ENCODE measurements at regions not wholly inside any gene's neighbourhood (a gene's known extent, or its start where the extent isn't known, plus 50 kb on each side); places are given as distances from the start of the nearest gene placed in this dataset.

DNA sequence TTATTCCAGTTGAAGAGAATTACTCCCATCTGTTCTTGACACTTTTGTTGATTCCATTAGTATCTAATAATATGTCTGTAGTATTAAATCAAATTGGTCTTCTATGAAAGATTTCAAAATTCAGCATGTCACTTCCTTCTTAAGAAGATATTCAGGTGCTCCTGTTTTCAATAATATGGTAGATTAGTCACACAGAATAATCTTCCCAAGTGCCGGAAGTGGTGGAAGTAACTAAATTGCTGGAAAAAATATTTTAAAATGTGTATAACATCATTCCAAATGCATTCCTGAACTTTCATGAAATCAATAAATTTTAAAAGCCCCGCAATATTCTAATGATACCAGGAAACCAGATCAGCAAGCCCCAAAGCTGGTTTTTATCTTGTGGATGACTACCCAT is 281.3 kb downstream of the EPM2A start:
- no peaks in the 10 kb centered on the region for H3K9me3 ChIP-seq (ENCODE audit: control insufficient read depth in 2 of 2, low read length in 2 of 2)
- H3K36me3 ChIP-seq (ENCODE audit: control insufficient read depth in 2 of 2, insufficient read depth in 2 of 2, low read length in 2 of 2): no peaks in the 10 kb centered on the region
- no peaks in the 10 kb centered on the region for H3K4me1 ChIP-seq (ENCODE audit: control insufficient read depth in 2 of 2, insufficient read depth in 2 of 2, low read length in 2 of 2)
- H3K9ac ChIP-seq (ENCODE audit: low read depth in 1 of 2, low read length in 2 of 2): no peak overlapping the region
- H3K4me3 ChIP-seq (ENCODE audit: low read length in 2 of 2): no peak overlapping the region
- H3K27me3 ChIP-seq (ENCODE audit: control insufficient read depth in 2 of 2, insufficient read depth in 2 of 2, low read length in 2 of 2): no peaks in the 10 kb centered on the region
- H3K27ac ChIP-seq (ENCODE audit: low read depth in 2 of 2, low read length in 2 of 2): no peak overlapping the region

DNA sequence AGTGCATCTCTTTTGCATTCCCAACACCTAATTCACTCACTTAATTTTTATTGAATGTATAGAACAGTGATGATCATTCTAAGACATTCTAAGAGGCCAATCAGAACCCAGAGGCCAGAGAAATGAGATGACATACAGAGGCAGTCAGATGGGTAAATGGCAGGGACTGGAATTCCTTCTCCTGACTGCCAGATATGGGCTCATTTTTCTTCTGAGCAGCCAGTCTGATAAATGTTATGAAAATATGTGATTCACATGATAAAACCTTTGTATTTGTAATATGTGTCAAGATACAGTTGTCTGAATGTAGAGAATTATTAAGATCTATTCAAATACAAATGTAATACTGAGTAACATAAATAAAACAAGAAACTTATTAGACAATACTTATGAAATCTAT is 277.8 kb downstream of the EPM2A start:
- Histone ChIP-seq H3K36me3 (ENCODE audit: control insufficient read depth in 2 of 2, insufficient read depth in 2 of 2, low read length in 2 of 2) (no peaks in the 10 kb centered on the region), H3K9me3 (ENCODE audit: control insufficient read depth in 2 of 2, low read length in 2 of 2) (no peaks in the 10 kb centered on the region), H3K4me1 (ENCODE audit: control insufficient read depth in 2 of 2, insufficient read depth in 2 of 2, low read length in 2 of 2) (no peaks in the 10 kb centered on the region), H3K27ac (ENCODE audit: low read depth in 2 of 2, low read length in 2 of 2) (no peak overlapping the region), H3K9ac (ENCODE audit: low read depth in 1 of 2, low read length in 2 of 2) (no peak overlapping the region), H3K27me3 (ENCODE audit: control insufficient read depth in 2 of 2, insufficient read depth in 2 of 2, low read length in 2 of 2) (no peaks in the 10 kb centered on the region), H3K4me3 (ENCODE audit: low read length in 2 of 2) (no peak overlapping the region)

DNA sequence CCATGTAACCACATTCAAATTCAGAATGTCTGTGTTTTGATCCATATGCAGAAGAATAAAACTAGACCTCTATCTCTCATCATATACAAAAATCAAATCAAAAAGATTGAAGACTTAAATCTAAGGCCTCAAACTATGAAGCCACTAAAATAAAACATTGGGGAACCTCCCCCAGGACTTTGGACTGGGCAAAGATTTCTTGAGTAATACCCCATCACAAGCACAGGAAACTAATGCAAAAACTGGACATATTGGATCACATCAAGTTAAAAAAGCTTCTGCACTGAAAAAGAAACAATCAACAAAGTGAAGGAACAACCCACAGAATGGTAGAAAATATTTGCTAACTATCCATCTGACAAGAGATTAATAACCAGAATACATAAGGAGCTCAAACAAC is 266.8 kb downstream of the EPM2A start:
- Histone ChIP-seq H3K4me1 (ENCODE audit: control insufficient read depth in 2 of 2, insufficient read depth in 2 of 2, low read length in 2 of 2) (no peaks in the 10 kb centered on the region), H3K27me3 (ENCODE audit: control insufficient read depth in 2 of 2, insufficient read depth in 2 of 2, low read length in 2 of 2) (no peaks in the 10 kb centered on the region), H3K36me3 (ENCODE audit: control insufficient read depth in 2 of 2, insufficient read depth in 2 of 2, low read length in 2 of 2) (no peaks in the 10 kb centered on the region), H3K4me3 (ENCODE audit: low read length in 2 of 2) (no peak overlapping the region), H3K9ac (ENCODE audit: low read depth in 1 of 2, low read length in 2 of 2) (no peak overlapping the region), H3K9me3 (ENCODE audit: control insufficient read depth in 2 of 2, low read length in 2 of 2) (no peaks in the 10 kb centered on the region), H3K27ac (ENCODE audit: low read depth in 2 of 2, low read length in 2 of 2) (no peak overlapping the region)

DNA sequence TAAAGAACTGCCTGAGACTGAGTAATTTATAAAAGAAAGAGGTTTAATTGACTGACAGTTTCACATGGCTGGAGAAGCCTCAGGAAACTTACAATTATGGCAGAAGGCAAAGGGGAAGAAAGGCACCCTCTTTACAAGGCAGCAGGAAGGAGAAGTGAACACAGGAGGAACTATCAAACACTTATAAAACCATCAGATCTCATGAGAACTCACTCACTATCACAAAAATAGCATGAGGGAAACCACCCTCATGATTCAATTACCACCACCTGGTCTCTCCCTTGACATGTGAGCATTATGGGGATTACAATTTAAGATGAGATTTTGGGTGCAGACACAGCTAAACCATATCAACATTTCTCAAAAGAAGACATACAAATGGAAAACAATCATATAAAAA is 266.3 kb downstream of the EPM2A start:
- Histone ChIP-seq H3K4me3 (ENCODE audit: low read length in 2 of 2) (no peak overlapping the region), H3K9ac (ENCODE audit: low read depth in 1 of 2, low read length in 2 of 2) (no peak overlapping the region), H3K27ac (ENCODE audit: low read depth in 2 of 2, low read length in 2 of 2) (no peak overlapping the region), H3K4me1 (ENCODE audit: control insufficient read depth in 2 of 2, insufficient read depth in 2 of 2, low read length in 2 of 2) (no peaks in the 10 kb centered on the region), H3K9me3 (ENCODE audit: control insufficient read depth in 2 of 2, low read length in 2 of 2) (no peaks in the 10 kb centered on the region), H3K36me3 (ENCODE audit: control insufficient read depth in 2 of 2, insufficient read depth in 2 of 2, low read length in 2 of 2) (no peaks in the 10 kb centered on the region), H3K27me3 (ENCODE audit: control insufficient read depth in 2 of 2, insufficient read depth in 2 of 2, low read length in 2 of 2) (no peaks in the 10 kb centered on the region)

DNA sequence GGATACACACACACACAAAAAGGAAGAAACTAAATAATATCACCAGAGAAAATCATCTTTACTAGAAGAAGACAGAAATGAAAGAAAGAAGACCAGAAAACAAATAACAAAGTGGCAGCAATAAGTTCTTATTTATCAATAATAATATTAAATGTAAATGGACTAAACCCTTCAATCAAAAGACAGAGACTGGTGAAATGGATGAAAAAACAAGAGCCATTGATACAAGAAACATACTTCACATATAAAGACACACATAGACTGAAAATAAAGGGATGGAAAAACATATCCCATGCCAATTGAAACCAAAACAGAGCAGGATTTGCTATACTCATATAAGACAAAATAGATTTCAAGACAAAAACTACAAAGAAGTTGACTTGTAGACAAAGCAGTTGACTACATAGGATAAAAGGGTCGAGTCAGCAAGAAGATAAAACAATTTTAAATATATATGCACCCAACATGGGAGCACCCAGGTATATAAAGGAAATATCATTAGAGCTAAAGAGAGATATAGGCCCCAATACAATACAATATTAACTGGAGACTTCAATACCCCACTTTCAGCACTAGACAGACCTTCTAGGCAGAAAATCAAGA is 259.4 kb downstream of the EPM2A start:
- H3K4me1 ChIP-seq (ENCODE audit: control insufficient read depth in 2 of 2, insufficient read depth in 2 of 2, low read length in 2 of 2): no peaks in the 10 kb centered on the region
- no peaks in the 10 kb centered on the region for H3K27me3 ChIP-seq (ENCODE audit: control insufficient read depth in 2 of 2, insufficient read depth in 2 of 2, low read length in 2 of 2)
- no peaks in the 10 kb centered on the region for H3K36me3 ChIP-seq (ENCODE audit: control insufficient read depth in 2 of 2, insufficient read depth in 2 of 2, low read length in 2 of 2)
- H3K9me3 ChIP-seq (ENCODE audit: control insufficient read depth in 2 of 2, low read length in 2 of 2): no peaks in the 10 kb centered on the region
- H3K4me3 ChIP-seq (ENCODE audit: low read length in 2 of 2): no peak overlapping the region
- H3K27ac ChIP-seq (ENCODE audit: low read depth in 2 of 2, low read length in 2 of 2): no peak overlapping the region
- H3K9ac ChIP-seq (ENCODE audit: low read depth in 1 of 2, low read length in 2 of 2): no peak overlapping the region

DNA sequence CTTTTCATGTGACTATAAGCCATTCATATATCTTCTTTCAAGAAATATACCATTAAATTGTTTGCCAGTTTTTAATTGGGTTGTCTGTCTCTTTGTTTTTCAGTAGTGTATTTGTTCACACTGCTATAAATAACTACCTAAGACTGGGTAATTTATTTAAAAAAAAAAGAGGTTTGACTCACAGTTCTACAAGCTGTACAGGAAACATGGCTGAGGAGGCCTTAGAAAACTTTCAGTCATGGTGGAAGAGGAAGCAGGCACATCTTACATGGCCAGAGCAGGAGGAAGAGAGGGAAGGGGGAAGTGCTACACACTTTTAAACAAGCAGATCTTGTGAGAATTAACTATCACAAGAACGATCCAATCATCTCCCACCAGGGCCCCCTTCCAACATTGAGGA is 255.3 kb downstream of the EPM2A start:
- no peaks in the 10 kb centered on the region for H3K4me1 ChIP-seq (ENCODE audit: control insufficient read depth in 2 of 2, insufficient read depth in 2 of 2, low read length in 2 of 2)
- H3K27ac ChIP-seq (ENCODE audit: low read depth in 2 of 2, low read length in 2 of 2): no peak overlapping the region
- H3K36me3 ChIP-seq (ENCODE audit: control insufficient read depth in 2 of 2, insufficient read depth in 2 of 2, low read length in 2 of 2): no peaks in the 10 kb centered on the region
- no peak overlapping the region for H3K4me3 ChIP-seq (ENCODE audit: low read length in 2 of 2)
- H3K27me3 ChIP-seq (ENCODE audit: control insufficient read depth in 2 of 2, insufficient read depth in 2 of 2, low read length in 2 of 2): no peaks in the 10 kb centered on the region
- H3K9ac ChIP-seq (ENCODE audit: low read depth in 1 of 2, low read length in 2 of 2): no peak overlapping the region
- no peaks in the 10 kb centered on the region for H3K9me3 ChIP-seq (ENCODE audit: control insufficient read depth in 2 of 2, low read length in 2 of 2)

DNA sequence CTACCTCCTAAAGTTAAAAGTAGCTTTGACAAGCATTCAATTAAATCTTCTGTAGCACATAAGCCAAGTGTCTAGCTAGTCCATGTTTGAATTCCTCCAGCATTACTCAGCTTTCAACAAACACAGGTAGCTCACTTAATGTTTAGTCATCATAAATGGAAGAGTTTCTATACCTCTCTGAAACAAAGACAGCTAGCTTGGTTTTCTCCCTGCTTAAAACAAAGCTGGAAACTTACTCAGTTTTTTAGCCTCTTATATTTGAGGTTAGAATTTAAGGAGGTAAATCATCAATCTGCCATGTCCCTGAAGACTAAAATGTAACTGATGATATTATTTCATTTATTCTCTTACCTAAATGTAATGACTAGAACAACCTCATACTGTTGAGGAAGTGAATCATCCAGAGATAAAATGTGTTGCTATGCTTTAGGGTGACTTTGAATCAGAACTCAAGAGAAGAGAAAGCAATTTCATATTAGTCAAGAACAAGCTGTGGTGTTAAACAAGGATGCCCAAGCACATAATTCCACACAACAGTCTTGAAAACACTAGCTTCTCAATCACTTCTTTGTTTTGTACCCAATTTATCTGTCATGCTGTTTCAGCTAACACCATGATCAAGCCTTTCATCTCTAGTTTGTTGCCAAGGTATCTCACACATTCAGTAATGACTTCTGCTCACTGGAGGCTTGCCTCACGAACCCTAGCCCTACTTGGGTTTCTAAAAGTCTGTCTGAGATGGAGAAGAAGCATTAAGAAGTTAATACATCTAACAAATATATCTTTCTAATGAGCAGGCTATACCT is 251.9 kb downstream of the EPM2A start:
- no peaks in the 10 kb centered on the region for H3K9me3 ChIP-seq (ENCODE audit: control insufficient read depth in 2 of 2, low read length in 2 of 2)
- no peaks in the 10 kb centered on the region for H3K27me3 ChIP-seq (ENCODE audit: control insufficient read depth in 2 of 2, insufficient read depth in 2 of 2, low read length in 2 of 2)
- no peaks in the 10 kb centered on the region for H3K4me1 ChIP-seq (ENCODE audit: control insufficient read depth in 2 of 2, insufficient read depth in 2 of 2, low read length in 2 of 2)
- H3K9ac ChIP-seq (ENCODE audit: low read depth in 1 of 2, low read length in 2 of 2): no peak overlapping the region
- H3K36me3 ChIP-seq (ENCODE audit: control insufficient read depth in 2 of 2, insufficient read depth in 2 of 2, low read length in 2 of 2): no peaks in the 10 kb centered on the region
- H3K4me3 ChIP-seq (ENCODE audit: low read length in 2 of 2): no peak overlapping the region
- H3K27ac ChIP-seq (ENCODE audit: low read depth in 2 of 2, low read length in 2 of 2): no peak overlapping the region

DNA sequence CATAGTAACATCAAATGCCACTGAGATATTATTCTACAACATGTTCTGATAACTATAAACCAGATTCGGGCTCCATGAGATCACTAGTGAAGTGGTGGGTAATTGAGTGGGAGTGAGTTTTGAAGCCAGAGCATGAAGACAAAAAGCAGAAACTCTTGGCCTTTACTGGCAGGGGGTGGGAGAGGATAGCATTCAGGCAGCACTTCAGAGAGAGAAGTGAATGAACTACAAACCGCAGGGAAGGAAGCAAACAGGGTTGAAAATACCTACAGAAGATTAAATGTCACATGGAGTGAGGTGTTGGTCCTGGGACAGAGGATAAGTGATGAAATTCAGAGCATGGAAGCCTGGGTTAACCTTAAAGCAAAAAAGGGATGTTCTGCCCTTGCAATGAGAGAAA is 250.0 kb downstream of the EPM2A start:
- Histone ChIP-seq H3K4me3 (ENCODE audit: low read length in 2 of 2) (no peak overlapping the region), H3K36me3 (ENCODE audit: control insufficient read depth in 2 of 2, insufficient read depth in 2 of 2, low read length in 2 of 2) (no peaks in the 10 kb centered on the region), H3K27me3 (ENCODE audit: control insufficient read depth in 2 of 2, insufficient read depth in 2 of 2, low read length in 2 of 2) (no peaks in the 10 kb centered on the region), H3K9ac (ENCODE audit: low read depth in 1 of 2, low read length in 2 of 2) (no peak overlapping the region), H3K27ac (ENCODE audit: low read depth in 2 of 2, low read length in 2 of 2) (no peak overlapping the region), H3K9me3 (ENCODE audit: control insufficient read depth in 2 of 2, low read length in 2 of 2) (no peaks in the 10 kb centered on the region), H3K4me1 (ENCODE audit: control insufficient read depth in 2 of 2, insufficient read depth in 2 of 2, low read length in 2 of 2) (no peaks in the 10 kb centered on the region)

DNA sequence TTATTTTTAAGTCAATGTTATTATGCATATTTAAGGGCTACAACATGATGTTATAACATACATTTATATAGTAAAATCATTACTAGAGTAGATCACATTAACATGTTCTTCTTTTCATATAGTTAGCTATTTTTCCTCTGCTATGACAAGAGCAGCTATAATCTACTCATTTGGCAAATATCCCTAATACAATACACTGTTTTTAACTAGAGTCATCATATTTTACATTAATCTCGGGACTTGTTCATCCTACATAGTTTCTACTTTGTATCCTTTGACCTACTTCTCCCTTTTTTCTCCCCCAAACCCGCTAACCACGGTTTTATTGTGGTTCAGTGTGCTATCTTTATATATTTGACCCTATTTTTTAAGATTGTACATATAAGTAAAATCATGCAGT is 249.0 kb downstream of the EPM2A start:
- Histone ChIP-seq H3K27me3 (ENCODE audit: control insufficient read depth in 2 of 2, insufficient read depth in 2 of 2, low read length in 2 of 2) (no peaks in the 10 kb centered on the region), H3K27ac (ENCODE audit: low read depth in 2 of 2, low read length in 2 of 2) (no peak overlapping the region), H3K9ac (ENCODE audit: low read depth in 1 of 2, low read length in 2 of 2) (no peak overlapping the region), H3K36me3 (ENCODE audit: control insufficient read depth in 2 of 2, insufficient read depth in 2 of 2, low read length in 2 of 2) (no peaks in the 10 kb centered on the region), H3K9me3 (ENCODE audit: control insufficient read depth in 2 of 2, low read length in 2 of 2) (no peaks in the 10 kb centered on the region), H3K4me1 (ENCODE audit: control insufficient read depth in 2 of 2, insufficient read depth in 2 of 2, low read length in 2 of 2) (no peaks in the 10 kb centered on the region), H3K4me3 (ENCODE audit: low read length in 2 of 2) (no peak overlapping the region)

DNA sequence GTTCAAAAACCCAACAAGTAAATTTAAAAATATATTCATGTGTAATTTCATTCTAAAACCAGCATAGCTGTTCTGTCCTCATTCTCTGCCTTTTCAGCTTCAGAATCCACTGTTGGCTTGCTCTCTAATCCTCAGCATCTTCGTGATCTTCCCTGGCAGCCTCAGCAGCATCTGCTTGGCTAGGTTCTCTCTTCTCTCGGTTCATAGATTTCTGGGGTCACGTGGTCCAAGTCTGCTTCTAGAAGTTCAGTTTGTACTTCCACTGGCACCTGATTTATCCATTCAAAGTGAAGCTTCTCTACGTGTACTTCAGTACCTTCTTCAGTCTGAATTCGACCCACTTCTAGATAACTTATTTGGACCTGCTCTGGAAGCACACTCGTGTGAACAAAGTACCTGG is 245.7 kb downstream of the EPM2A start:
- H3K4me1 ChIP-seq (ENCODE audit: control insufficient read depth in 2 of 2, insufficient read depth in 2 of 2, low read length in 2 of 2): no peaks in the 10 kb centered on the region
- H3K4me3 ChIP-seq (ENCODE audit: low read length in 2 of 2): no peak overlapping the region
- no peaks in the 10 kb centered on the region for H3K27me3 ChIP-seq (ENCODE audit: control insufficient read depth in 2 of 2, insufficient read depth in 2 of 2, low read length in 2 of 2)
- no peak overlapping the region for H3K9ac ChIP-seq (ENCODE audit: low read depth in 1 of 2, low read length in 2 of 2)
- H3K27ac ChIP-seq (ENCODE audit: low read depth in 2 of 2, low read length in 2 of 2): no peak overlapping the region
- no peaks in the 10 kb centered on the region for H3K36me3 ChIP-seq (ENCODE audit: control insufficient read depth in 2 of 2, insufficient read depth in 2 of 2, low read length in 2 of 2)
- no peaks in the 10 kb centered on the region for H3K9me3 ChIP-seq (ENCODE audit: control insufficient read depth in 2 of 2, low read length in 2 of 2)

Measured in mucosa of rectum (tissue), 2 donors.